Ascending aorta (tissue), 2 donors: ENCODE measurements at regions not wholly inside any gene's neighbourhood (a gene's known extent, or its start where the extent isn't known, plus 50 kb on each side); places are given as distances from the start of the nearest gene placed in this dataset.

Experiments used
- DNase-seq, 2 donors: peaks; one replicate each; pipeline ENCODE4 v3.0.0-alpha.2; 2019; ENCODE audit warnings: low spot score in 2 of 2
- H3K27ac ChIP-seq, 2 donors: fragments of 200-600 bp; sonication (generic); one replicate each; pipeline ENCODE4 v1.5.1; 2016 to 2017; ENCODE audit warnings: mild to moderate bottlenecking in 1 of 2
- H3K27me3 ChIP-seq: fragments of 200-600 bp; sonication (generic); one replicate; pipeline ENCODE4 v1.5.1; 2017
- H3K36me3 ChIP-seq, 2 donors: fragments of 200-600 bp; sonication (generic); one replicate each; pipeline ENCODE4 v1.5.1; 2016
- H3K4me1 ChIP-seq, 2 donors: fragments of 200-600 bp; sonication (generic); one replicate each; pipeline ENCODE4 v1.5.1; 2016 to 2017; ENCODE audit warnings: mild to moderate bottlenecking in 1 of 2
- H3K4me3 ChIP-seq, 2 donors: fragments of 200-600 bp; sonication (generic); one replicate each; pipeline ENCODE4 v1.5.1; 2016 to 2017; ENCODE audit warnings: mild to moderate bottlenecking in 1 of 2
- H3K9me3 ChIP-seq, 2 donors: fragments of 200-600 bp; sonication (generic); one replicate each; pipeline ENCODE4 v1.5.1; 2016
- CTCF ChIP-seq, 3 experiments: fragments of 200-600 bp in 2 of 3; fragments of 450-650 bp in 1 of 3; sonication (generic) in 2 of 3; IDR thresholded peaks; one replicate each; pipeline ENCODE4 v1.5.1; 2016 to 2019; ENCODE audit warnings: antibody characterized with exemption in 3 of 3, mild to moderate bottlenecking in 1 of 3, moderate library complexity in 1 of 3
- intact Hi-C: fragments of 100-400 bp; cut with DNase I; formaldehyde crosslinking; loops from one replicate; pipeline ENCODE4 v1.15.1; 2023

DNA sequence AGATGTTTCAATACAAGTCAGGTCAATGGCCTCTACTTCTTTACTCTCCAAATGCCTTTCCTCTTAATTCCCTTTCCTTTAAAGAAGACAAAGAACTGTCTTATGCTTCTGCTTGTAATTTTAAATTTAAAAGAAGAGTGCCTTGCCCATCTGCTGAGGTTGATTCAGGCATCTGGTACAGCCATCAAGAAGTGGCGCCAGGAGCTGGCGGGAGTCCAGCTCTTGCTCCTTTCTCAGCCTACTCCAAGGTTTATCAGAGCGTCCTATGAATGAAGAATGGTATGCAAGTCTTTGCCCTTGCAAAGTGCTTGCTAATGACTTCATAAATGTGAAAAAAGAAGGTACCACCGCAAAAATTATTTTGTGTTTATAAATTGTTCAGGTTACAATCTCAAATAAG, 294.6 kb upstream of the TGFBR2 start:
- Histone ChIP-seq H3K36me3 (no peaks in the 10 kb centered on the region), H3K4me3 (no peak overlapping the region), H3K27ac (no peak overlapping the region), H3K4me1 (peaks cover 0 to 3% of the 10 kb centered on the region in 2 donors), H3K9me3 (no peaks in the 10 kb centered on the region), H3K27me3 (no peaks in the 10 kb centered on the region)
- no peak for DNase-seq
- TF ChIP-seq CTCF (IDR thresholded peaks at IDR 0.05), result no peak
- intact Hi-C loops, result no loop called here

- no peak for TF ChIP-seq CTCF (IDR thresholded peaks at IDR 0.05)
- Histone ChIP-seq H3K4me3 (no peak overlapping the region), H3K9me3 (no peaks in the 10 kb centered on the region), H3K4me1 (no peaks in the 10 kb centered on the region), H3K27ac (no peak overlapping the region), H3K27me3 (no peaks in the 10 kb centered on the region), H3K36me3 (no peaks in the 10 kb centered on the region)
- intact Hi-C loops, result no loop called here
- DNase-seq, result no peak
These were observed 292.6 kb upstream of the TGFBR2 start for GRCh38 chr3:30313840-30314239.

- Histone ChIP-seq H3K36me3 (no peaks in the 10 kb centered on the region), H3K4me1 (no peaks in the 10 kb centered on the region), H3K9me3 (no peaks in the 10 kb centered on the region), H3K4me3 (no peak overlapping the region), H3K27me3 (no peaks in the 10 kb centered on the region), H3K27ac (no peak overlapping the region)
- intact Hi-C loops, result no loop called here
- no peak for DNase-seq
- TF ChIP-seq CTCF (IDR thresholded peaks at IDR 0.05), result no peak
These were observed 291.6 kb upstream of the TGFBR2 start for GRCh38 chr3:30314757-30315325.

GRCh38 chr3:30315447-30315846, 291.0 kb upstream of the TGFBR2 start:
- no peak overlapping the region for H3K4me3 ChIP-seq
- no peaks in the 10 kb centered on the region for H3K4me1 ChIP-seq
- intact Hi-C loops, result no loop called here
- DNase-seq, result no peak
- no peaks in the 10 kb centered on the region for H3K27me3 ChIP-seq
- no peaks in the 10 kb centered on the region for H3K9me3 ChIP-seq
- no peak overlapping the region for H3K27ac ChIP-seq
- TF ChIP-seq CTCF (IDR thresholded peaks at IDR 0.05), result no peak
- no peaks in the 10 kb centered on the region for H3K36me3 ChIP-seq

DNA sequence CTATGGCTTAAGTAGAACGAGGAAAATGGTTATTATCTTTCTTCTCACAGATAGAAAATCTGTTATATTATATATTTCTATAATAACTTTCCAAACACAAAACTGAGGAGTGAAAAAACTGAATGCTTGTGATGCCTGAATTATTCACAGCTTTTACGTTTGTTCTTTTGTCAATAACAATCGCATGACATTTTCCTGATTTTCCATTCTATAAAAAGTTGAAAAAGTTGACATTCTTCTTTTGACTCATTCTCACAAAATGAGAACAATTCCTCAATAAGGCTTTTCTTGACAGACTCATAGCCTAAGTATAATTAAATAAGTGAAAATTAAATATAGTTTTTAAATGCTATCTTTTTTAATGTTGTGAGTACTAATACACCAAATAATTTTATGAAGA, 288.8 kb upstream of the TGFBR2 start:
- Histone ChIP-seq H3K27ac (no peak overlapping the region), H3K27me3 (no peaks in the 10 kb centered on the region), H3K4me3 (no peak overlapping the region), H3K4me1 (no peaks in the 10 kb centered on the region), H3K9me3 (no peaks in the 10 kb centered on the region), H3K36me3 (no peaks in the 10 kb centered on the region)
- intact Hi-C loops, result no loop called here
- TF ChIP-seq CTCF (IDR thresholded peaks at IDR 0.05), result no peak
- DNase-seq, result no peak

- H3K36me3 ChIP-seq, result no peaks in the 10 kb centered on the region
- intact Hi-C loops, result no loop called here
- no peak overlapping the region for H3K4me3 ChIP-seq
- TF ChIP-seq CTCF (IDR thresholded peaks at IDR 0.05), result no peak
- no peak for DNase-seq
- no peaks in the 10 kb centered on the region for H3K27me3 ChIP-seq
- H3K9me3 ChIP-seq, result no peaks in the 10 kb centered on the region
- no peak overlapping the region for H3K27ac ChIP-seq
- H3K4me1 ChIP-seq, result no peaks in the 10 kb centered on the region
These were observed 288.3 kb upstream of the TGFBR2 start for GRCh38 chr3:30318110-30318509.
